ENCODE measurements at regions not wholly inside any gene's neighbourhood (a gene's known extent, or its start where the extent isn't known, plus 50 kb on each side); places are given as distances from the start of the nearest gene placed in this dataset.
"Not testable (repeated sequence)": the region's sequence is repeated elsewhere in the genome, so short reads cannot be mapped to it uniquely, and the experiment has no call there.

DNA sequence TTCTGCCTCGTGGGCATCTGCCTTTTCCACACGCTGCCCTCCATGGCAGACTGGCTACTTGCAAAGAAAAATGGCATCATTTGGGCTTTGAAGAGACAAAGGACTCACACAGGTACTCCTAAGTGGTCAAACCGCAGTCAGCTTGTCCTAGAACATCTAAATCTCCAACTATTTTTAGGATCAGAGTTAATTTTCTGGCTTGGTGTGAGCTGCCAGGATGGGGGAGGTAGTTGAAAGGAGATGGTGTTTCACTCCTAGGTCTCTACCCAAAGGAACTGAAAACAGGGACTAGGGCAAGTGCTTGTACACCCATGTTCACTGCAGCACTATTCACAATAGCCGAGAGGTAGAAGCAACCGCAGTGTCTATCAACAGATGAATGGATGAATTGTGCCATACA is 107.9 kb upstream of the ATL2 start:
- Histone ChIP-seq H3K4me3 (no peak overlapping the region), H3K27ac (no peak overlapping the region), H3K4me2 (peak overlapping the region; percentile 47; the same call in 1 of the 2 replicates), H3K9ac (no peak overlapping the region), H3K9me3 (peaks cover 20% of the 10 kb centered on the region), H3K36me3 (no peaks in the 10 kb centered on the region), H3K27me3 (no peaks in the 10 kb centered on the region), H3K4me1 (peaks cover 14% of the 10 kb centered on the region), H4K20me1 (no peaks in the 10 kb centered on the region)
- no peak for TF ChIP-seq Cebpa-rat (IDR thresholded peaks at IDR 0.05)

DNA sequence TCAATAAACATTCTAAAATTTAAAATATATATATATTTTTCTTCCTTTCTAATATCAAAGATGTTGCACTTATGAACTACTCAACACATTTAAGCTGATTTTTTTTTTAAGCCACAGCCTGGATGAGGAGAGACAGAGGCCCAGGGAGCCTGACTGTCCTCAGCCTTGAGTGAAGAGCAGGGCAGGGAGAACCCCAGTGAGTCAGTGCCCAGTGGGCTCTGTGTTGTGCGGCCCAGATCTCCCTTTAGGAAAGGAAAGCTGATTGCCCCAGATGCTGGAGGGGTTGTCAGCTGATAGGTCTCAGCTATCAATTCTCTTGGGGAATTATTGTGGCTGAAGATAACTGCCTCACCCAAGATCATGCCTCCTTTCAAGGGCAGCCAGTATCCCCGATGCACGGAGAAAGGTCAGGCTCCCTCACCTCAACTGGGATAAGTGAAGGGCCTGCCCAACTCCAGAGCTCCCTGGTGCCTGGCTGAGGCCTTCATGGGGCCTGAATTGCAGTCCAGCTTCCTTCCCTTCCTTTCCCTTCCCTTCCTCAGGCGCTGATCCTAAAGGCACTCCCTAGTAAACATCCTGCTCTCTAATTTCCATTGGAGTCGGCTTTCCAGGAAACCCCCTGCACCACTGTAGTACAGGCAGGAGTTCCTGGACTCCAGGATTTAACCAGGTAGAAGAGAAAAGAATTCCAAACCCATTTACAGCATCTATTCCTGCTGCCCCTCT is 106.9 kb upstream of the ATL2 start:
- Histone ChIP-seq H3K4me2 (peak overlapping the region; percentile 47), H3K9me3 (peaks cover 22% of the 10 kb centered on the region), H3K4me1 (peaks cover 14% of the 10 kb centered on the region), H3K9ac (no peak overlapping the region), H3K36me3 (no peaks in the 10 kb centered on the region), H4K20me1 (no peaks in the 10 kb centered on the region), H3K27me3 (no peaks in the 10 kb centered on the region), H3K27ac (no peak overlapping the region), H3K4me3 (no peak overlapping the region)
- no peak for TF ChIP-seq Cebpa-rat (IDR thresholded peaks at IDR 0.05)

DNA sequence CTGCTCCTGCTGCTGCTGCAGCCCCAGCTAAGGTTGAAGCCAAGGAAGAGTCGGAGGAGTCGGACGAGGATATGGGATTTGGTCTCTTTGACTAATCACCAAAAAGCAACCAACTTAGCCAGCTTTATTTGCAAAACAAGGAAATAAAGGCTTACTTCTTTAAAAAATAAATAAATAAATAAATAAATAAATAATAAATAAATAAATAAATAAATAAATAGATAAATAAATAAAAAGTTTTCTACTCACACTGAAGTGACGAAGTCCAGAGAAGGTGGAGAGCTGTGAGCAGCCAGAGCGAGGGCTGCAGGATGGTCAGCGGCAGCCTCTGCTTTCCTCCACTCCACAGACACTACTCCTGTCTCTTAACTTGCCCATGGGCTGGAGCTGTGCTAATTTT is 105.6 kb upstream of the ATL2 start:
- H3K27me3 ChIP-seq, H3K4me2 ChIP-seq, H4K20me1 ChIP-seq, H3K27ac ChIP-seq, H3K4me3 ChIP-seq, H3K36me3 ChIP-seq, H3K9ac ChIP-seq: not testable (repeated sequence)
- Histone ChIP-seq H3K4me1 (peaks cover 14% of the 10 kb centered on the region), H3K9me3 (peaks cover 22% of the 10 kb centered on the region)

DNA sequence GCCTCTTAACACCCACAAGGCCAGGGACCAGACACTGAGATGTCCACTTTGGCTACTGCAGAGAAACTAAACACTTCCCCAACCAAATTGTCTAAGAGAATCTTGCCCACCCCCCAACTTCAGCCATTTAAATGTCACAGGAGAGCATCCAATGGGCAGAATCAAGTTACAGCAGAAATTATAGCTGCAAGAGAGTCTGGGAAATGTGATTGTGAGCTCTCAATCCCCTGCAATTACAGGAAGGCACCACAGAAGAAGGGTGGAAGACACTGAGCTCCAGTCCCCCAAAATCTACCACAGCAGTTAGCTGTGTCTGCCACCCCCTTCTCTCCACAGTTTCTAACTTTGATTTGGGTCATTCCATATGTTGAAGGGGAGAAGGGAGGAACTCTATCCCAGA is 103.5 kb upstream of the ATL2 start:
- no peaks in the 10 kb centered on the region for H4K20me1 ChIP-seq
- no peak overlapping the region for H3K27ac ChIP-seq
- H3K4me2 ChIP-seq: no peak overlapping the region
- no peaks in the 10 kb centered on the region for H3K27me3 ChIP-seq
- H3K36me3 ChIP-seq: no peaks in the 10 kb centered on the region
- TF ChIP-seq Cebpa-rat (IDR thresholded peaks at IDR 0.05): no peak
- H3K9ac ChIP-seq: no peak overlapping the region
- H3K9me3 ChIP-seq: peaks cover 22% of the 10 kb centered on the region
- no peak overlapping the region for H3K4me3 ChIP-seq
- H3K4me1 ChIP-seq: peaks cover 14% of the 10 kb centered on the region

DNA sequence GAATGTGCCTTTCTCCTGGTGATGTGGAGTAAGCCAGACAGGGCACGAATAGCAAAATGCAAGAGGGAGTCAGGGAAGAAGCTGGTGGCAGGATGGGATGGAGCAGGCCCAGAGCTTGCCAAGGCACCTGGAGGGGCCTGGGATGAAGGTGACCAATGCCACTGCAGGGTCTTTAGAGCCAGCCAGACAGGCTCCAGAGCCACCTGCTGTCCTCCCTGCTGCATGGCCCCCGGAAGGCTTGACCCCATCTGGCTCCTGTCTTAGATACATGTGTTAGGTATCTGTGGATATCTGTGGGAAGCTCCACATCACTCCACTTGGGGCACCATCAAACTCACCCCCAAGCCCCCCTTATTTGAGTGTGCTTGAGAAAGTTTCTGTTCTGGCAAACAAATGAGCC is 99.9 kb upstream of the ATL2 start:
- Histone ChIP-seq H3K36me3 (no peaks in the 10 kb centered on the region), H3K4me2 (no peak overlapping the region), H3K4me3 (no peak overlapping the region), H4K20me1 (no peaks in the 10 kb centered on the region), H3K9ac (no peak overlapping the region), H3K27ac (no peak overlapping the region), H3K9me3 (peaks cover 22% of the 10 kb centered on the region), H3K4me1 (no peaks in the 10 kb centered on the region), H3K27me3 (no peaks in the 10 kb centered on the region)
- no peak for TF ChIP-seq Cebpa-rat (IDR thresholded peaks at IDR 0.05)

DNA sequence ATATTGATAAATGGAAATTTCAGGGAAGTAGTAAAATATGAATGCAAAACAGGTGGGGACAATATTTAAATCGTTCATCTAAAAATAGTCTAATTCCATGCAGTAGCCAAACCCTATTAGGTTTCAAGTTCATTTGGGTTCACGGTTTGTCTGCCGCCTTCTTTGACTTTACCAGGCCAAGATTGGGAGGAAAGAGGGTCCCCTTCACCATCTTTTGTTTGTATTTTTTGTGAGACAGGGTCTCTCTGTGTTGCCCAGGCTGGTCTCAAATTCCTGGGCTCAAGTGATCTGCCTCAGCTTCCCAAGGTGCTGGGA is 98.5 kb upstream of the ATL2 start:
- Histone ChIP-seq H3K4me1 (no peaks in the 10 kb centered on the region), H3K9ac (no peak overlapping the region), H3K4me2 (no peak overlapping the region), H3K27ac (no peak overlapping the region), H3K27me3 (no peaks in the 10 kb centered on the region), H4K20me1 (no peaks in the 10 kb centered on the region), H3K4me3 (no peak overlapping the region), H3K9me3 (peaks cover 8% of the 10 kb centered on the region), H3K36me3 (no peaks in the 10 kb centered on the region)
- no peak for TF ChIP-seq Cebpa-rat (IDR thresholded peaks at IDR 0.05)

DNA sequence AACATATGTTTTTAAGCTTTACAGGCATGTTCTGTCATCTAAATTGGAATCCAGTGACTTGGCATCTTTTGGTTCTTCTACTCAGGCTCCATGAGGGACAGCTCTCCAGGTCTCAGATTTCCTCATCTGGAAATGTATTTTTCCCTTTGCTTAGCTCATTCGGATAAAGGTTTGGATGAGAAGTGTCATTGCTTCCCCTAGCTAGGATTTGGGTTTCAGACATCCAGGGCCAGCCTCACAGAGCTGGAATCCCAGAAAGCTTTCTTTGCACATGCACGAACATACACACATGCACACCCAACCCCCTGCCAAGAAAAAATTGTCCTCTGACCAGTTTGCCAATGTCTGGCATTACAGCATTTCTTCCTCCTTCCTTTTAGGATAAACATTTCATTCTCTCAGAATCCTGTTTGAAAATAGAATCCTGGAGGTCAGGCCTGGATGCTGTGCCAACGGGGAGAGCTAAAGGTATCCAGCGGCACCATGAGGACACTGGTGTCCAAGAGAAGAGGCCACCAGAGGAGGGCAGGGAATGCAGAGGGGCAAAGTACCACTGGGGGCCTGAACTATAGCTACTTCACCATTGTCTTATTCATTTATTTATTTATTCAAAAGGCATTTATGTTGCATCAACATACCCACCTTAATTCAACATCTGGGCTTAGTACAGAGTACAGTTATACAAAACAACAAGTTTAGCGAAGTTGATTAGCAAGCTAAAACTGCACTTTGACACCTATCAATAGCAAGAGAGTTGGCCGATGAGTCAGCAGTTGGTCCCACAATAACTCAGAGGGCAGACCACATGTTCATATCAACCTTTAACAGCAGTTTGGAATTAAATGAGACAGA is 97.9 kb upstream of the ATL2 start:
- Histone ChIP-seq H3K27me3 (no peaks in the 10 kb centered on the region), H3K4me1 (no peaks in the 10 kb centered on the region), H3K36me3 (no peaks in the 10 kb centered on the region), H4K20me1 (no peaks in the 10 kb centered on the region), H3K27ac (no peak overlapping the region), H3K9ac (no peak overlapping the region), H3K4me2 (no peak overlapping the region), H3K9me3 (peaks cover 2% of the 10 kb centered on the region), H3K4me3 (no peak overlapping the region)
- no peak for TF ChIP-seq Cebpa-rat (IDR thresholded peaks at IDR 0.05)

DNA sequence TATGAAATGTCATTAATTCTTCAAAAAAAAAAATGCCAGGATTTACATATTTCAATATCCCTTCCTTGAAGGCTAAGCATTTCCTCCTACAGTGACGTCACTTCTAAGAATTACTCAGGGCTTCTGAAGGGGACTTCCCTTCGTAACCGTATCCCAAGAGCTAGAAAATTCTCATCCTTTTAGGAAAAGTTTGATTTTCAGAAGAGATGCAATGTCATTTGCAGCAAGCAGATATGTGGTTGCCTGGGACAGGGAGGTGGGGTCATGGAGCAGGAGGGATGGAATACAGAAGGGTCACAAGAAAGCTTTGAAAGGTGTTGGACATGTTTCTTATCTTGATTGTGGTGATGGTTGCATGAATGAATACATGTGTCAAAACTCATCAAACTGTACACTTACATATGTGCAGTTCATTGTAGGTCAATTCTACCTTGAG is 97.0 kb upstream of the ATL2 start:
- Histone ChIP-seq H3K4me2 (no peak overlapping the region), H3K36me3 (no peaks in the 10 kb centered on the region), H3K9ac (no peak overlapping the region), H4K20me1 (no peaks in the 10 kb centered on the region), H3K9me3 (no peaks in the 10 kb centered on the region; the same call in 1 of the 2 replicates), H3K27me3 (no peaks in the 10 kb centered on the region), H3K27ac (no peak overlapping the region), H3K4me3 (no peak overlapping the region), H3K4me1 (no peaks in the 10 kb centered on the region)
- no peak for TF ChIP-seq Cebpa-rat (IDR thresholded peaks at IDR 0.05)

DNA sequence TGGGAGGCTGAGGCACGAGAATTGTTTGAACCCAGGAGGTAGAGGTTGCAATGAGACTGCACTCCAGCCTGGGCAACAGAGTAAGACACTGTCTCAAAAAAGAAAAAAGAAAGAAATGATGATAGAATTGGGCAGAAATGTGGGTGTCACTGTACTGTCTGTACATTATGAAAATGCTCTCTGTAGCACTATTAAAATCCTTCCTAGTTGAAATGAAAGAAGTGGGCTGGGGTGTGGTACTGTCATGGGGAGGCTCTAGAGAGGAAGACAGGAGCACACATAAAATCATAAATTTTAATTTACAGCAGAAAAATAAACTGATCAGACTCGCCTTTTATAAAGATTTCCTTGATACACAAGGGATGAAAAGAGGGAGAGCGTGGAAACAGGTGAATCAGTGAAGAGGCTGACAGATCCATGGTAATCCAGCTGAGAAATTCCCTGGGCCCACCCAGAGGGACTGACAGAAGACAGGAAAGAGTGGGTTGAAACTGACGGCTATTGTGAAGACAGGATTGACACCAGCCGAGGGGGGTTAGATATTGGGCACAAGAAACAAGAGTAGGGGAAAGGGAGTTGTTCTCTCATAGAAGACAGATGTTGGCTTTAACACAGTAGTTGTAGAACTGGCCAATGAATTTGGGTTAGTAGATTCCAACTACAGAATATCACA is 96.4 kb upstream of the ATL2 start:
- H3K9ac ChIP-seq: no peak overlapping the region
- no peaks in the 10 kb centered on the region for H3K36me3 ChIP-seq
- H3K4me1 ChIP-seq: no peaks in the 10 kb centered on the region
- no peak overlapping the region for H3K27ac ChIP-seq
- no peak overlapping the region for H3K4me3 ChIP-seq
- no peak overlapping the region for H3K4me2 ChIP-seq
- TF ChIP-seq Cebpa-rat (IDR thresholded peaks at IDR 0.05): no peak
- no peaks in the 10 kb centered on the region for H4K20me1 ChIP-seq
- no peaks in the 10 kb centered on the region for H3K27me3 ChIP-seq
- no peaks in the 10 kb centered on the region for H3K9me3 ChIP-seq

DNA sequence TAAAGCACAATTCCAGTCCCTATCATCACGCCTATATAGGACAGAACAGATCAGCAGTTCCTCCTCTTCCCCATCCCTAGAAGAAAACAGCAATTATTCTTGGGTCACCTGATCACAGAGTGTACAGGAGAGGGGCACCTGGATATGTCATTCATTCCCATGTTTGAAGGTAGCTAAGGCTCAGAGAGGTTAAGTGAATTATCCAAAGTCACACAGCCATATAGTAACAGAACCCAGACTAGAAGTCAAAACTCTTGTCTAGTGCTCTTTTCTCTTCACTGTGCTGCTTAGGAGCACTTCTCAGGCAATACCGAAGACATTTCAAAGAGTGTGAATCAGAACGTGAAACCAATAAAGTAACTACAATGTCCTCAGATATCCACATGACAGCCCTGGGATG is 93.0 kb upstream of the ATL2 start:
- TF ChIP-seq Cebpa-rat (IDR thresholded peaks at IDR 0.05): no peak
- Histone ChIP-seq H3K4me1 (no peaks in the 10 kb centered on the region), H3K27me3 (no peaks in the 10 kb centered on the region), H4K20me1 (no peaks in the 10 kb centered on the region), H3K27ac (no peak overlapping the region), H3K4me2 (no peak overlapping the region), H3K9ac (no peak overlapping the region), H3K9me3 (no peaks in the 10 kb centered on the region), H3K36me3 (no peaks in the 10 kb centered on the region), H3K4me3 (no peak overlapping the region)

Data from BLaER1 (cell line).